Activated CD8-positive, alpha-beta memory T cell treated with anti-CD3 and anti-CD28 coated beads for 36 hours (primary cell): ENCODE measurements at regions not wholly inside any gene's neighbourhood (a gene's known extent, or its start where the extent isn't known, plus 50 kb on each side); places are given as distances from the start of the nearest gene placed in this dataset.
"Not testable (repeated sequence)": the region's sequence is repeated elsewhere in the genome, so short reads cannot be mapped to it uniquely, and the experiment has no call there.

Experiments used
- CTCF ChIA-PET: fragments of 350-600 bp; sonication (Branson Sonifier 250); formaldehyde crosslinking; loops from one replicate; lab custom pipeline; 2021; ENCODE audit warnings: antibody characterized with exemption; lab: Charles Lee
- POLR2A ChIA-PET: fragments of 350-600 bp; sonication (Branson Sonifier 250); formaldehyde crosslinking; loops from one replicate; lab custom pipeline; 2021; ENCODE audit warnings: antibody characterized with exemption; lab: Charles Lee

DNA sequence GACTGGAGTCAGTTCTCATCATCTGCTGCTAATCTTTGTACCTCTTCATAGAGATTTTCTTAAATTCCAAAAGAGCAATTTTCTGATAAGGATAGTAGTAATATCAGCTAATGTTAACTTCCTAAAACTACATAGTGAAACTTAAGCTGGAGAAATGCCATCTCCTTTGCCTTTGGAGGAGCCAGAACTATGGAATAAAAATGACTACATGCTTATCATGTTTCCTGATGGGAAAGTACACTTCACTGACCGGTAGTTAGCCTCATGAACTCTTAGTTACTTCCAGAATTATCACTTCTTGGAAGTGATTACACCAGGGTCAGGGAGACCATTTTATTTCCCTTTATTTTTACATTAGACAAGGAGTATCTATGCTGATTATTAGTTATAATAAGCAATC is 1222.1 kb upstream of the TMEM132C start:
- ChIA-PET POLR2A (no interaction called here), CTCF (no interaction called here)

DNA sequence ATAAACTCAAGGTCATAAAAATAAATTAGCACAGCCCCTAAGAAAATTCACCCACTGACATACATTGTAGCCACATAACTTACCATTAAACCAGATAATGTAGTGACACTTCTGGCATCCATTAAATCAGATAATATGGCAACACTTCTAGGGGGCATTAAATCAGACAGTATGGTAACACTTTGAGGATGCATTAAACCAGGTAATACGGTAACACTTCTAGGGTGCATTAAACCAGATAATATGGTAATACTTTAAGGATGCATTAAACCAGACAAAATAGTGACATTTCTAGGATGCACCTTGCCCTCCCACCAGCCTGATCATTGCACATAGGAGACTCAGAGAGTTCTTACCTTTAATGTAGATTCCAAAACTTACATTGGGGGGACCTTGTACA is 1220.5 kb upstream of the TMEM132C start:
- ChIA-PET POLR2A (no interaction called here), CTCF (no interaction called here)

DNA sequence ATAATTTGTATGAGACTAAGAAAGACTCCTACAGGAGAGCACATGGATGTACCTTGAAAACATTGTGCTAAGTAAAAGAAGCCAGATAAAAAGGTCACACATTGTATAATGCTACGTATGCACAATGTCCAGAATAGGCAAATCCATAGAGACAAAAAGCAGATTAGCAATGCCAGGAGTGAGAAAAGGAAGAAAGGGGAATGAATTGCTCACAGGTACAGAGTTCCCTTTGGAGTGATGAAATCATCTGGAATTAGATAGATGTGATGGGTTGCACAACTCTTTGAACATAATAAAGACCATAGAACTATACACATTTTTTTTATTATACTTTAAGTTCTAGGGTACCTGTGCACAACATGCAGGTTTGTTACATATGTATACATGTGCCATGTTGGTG is 1218.9 kb upstream of the TMEM132C start:
- ChIA-PET CTCF (no interaction called here), POLR2A (no interaction called here)

DNA sequence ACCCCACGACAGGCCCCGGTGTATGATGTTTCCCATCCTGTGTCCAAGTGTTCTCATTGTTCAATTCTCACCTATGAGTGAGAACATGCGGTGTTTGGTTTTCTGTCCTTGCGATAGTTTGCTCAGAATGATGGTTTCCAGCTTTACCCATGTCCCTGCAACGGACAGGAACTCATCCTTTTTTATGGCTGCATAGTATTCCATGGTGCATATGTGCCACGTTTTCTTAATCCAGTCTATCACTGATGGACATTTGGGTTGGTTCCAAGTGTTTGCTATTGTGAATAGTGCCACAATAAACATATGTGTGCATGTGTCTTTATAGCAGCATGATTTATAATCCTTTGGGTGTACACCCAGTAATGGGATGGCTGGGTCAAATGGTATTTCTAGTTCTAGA is 1218.4 kb upstream of the TMEM132C start:
- POLR2A ChIA-PET = not testable (repeated sequence)

DNA sequence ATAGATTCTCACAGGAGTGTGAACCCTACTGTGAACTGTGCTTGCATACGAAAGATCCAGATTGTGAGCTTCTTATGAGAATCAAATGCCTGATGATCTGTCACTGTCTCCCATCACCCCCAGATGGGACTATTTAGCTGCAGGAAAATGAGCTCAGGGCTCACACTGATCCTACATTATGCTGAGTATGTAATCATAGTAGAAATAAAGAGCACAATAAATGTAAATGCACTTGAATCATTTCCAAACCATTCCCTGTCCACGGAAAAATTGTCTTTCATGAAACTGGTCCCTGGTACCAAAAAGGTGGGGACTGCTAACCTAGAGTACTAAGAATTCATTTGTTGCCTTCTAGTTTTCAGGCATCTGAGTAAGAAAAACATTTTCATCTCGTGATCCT is 1215.8 kb upstream of the TMEM132C start:
- POLR2A ChIA-PET = no interaction called here

More for the DNA sequence above, 1218.4 kb upstream of the TMEM132C start:
- CTCF ChIA-PET = not testable (repeated sequence)

DNA sequence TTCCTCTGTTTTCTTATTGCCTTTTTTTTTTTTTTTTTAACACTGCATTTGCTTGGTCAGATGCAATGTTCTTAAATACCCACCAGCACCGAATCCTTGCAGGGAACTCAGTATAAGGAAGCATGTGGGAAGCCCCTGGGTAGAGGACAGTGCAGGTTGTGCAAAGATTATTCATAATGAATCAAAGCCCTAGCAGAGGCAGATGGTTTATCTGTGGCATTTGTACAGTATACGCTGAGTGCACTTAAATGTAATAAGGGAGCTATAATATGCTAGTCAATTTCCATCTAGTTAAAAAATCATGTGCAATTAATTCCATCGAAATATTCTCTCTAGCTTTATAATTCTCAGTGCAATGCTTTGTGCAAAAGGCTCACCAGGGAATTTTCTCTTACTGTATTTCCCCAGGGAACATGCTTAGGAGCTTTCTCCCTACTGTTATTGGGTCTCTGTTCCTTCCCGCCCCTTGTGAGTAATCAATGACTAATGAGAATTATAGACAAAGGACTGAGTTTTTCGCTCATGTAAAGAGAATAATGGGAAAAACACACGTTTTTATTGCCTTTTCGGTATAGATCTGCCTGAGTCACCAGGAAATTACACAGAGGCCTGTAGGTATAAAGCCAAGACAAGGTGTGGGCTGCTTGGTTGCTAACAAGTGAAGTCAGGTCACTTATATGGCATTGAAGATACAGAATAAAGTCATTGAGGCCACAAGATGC is 1214.3 kb upstream of the TMEM132C start:
- ChIA-PET POLR2A (no interaction called here), CTCF (interaction anchor here (0.7 kb wide), 1 partner anchor 9 kb away, joined by 3 read pairs; no protein-coding TSS in a partner anchor)

More for the DNA sequence above, 1215.8 kb upstream of the TMEM132C start:
- CTCF ChIA-PET = no interaction called here

DNA sequence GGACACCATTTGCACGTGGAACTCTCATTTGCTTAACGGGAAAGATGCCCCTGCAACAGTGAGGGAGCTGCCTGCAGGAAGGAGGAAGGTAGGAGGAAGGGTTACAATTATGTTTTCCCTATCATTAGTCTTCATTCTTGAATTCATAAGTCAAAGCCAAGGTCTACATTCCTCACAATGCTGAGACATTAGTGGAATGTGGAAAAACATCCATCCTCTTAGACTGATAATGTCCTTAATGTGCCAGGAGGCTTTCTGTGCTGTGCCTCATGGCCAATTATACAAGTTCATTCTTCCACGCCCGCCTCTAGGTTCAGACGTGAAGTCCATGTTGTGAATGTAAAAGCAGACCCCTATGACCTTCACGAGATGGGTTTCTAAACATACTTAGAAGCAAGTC is 1212.4 kb upstream of the TMEM132C start:
- POLR2A ChIA-PET = no interaction called here
- CTCF ChIA-PET = no interaction called here

DNA sequence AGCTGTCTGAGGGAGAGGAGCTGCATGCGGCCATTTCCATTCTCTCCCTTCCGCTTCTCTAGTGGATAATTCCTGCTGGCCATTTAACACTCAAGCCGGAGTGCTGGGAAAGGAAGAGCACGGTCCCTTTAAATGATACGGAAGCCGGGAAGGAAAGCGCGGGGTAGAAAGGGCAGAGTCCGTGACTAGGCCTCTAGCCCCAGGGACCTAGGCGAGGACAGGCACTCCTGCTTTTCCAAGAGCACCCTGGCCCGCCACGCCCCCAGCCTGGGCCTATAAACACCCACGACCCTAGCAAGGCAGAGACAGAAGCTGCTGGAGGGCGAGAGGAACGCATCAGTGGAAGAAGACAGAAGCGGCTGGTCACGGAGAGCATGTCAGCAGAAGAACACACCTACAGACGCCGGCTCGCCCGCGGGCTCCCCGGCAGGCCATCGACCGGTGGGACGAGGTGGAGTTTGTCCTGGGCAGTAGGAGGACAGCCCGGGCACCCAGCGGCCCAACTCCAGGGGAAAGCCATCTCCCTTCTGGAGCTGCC is 1206.6 kb upstream of the TMEM132C start:
- POLR2A ChIA-PET = no interaction called here
- CTCF ChIA-PET = no interaction called here

DNA sequence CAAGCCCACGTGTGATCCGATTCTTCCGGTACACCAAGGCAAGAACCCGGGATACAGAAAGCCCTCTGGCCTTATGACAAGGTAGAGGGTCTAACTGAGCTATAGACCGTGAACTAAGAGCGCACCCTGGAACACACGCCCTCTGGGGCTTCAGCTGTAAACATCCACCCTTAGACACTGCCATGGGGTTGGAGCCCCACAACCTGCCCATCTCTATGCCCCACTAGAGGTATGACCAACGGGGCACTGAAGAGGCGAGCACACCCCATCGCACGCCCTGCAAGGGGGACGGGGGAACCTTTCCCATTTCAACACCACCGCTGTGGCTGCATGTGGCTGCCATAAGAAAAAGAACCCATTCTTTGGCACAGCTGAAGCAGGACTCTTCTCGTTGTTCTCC is 1206.0 kb upstream of the TMEM132C start:
- ChIA-PET CTCF (no interaction called here), POLR2A (no interaction called here)

DNA sequence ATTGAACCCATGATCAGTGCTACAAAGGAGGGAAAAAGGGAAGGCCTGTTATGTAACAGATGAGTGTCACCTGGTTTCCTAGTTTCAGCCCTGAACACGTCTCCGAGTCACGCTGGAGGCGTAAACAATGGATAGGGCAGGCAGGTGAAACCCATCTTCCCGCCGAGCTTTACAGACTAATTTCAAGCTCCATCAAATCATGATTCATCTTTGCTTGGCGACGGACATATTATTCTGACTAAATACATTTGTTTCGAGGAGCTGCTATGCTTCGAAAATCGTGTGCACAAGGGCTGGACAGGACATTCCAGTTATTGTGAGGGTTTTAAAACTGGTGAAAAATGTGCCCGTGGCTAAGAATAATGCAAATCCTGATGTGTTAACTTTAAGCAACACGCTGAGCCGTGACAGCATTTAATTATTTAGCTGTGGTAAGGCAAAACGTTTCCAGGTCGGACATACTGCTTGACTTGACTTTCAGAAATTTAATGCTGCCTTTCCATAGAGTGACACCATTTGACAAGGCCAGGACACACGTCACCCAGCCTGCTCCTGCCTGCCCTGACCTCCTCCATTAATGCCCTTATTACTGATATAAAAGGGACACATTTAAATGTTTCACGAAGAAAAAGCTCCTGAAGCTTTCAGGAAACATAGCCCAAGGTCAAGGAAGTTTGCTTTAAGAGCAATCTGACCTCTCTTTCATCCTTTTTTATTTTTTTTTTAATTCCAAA is 1203.5 kb upstream of the TMEM132C start:
- CTCF ChIA-PET = no interaction called here
- POLR2A ChIA-PET = no interaction called here

DNA sequence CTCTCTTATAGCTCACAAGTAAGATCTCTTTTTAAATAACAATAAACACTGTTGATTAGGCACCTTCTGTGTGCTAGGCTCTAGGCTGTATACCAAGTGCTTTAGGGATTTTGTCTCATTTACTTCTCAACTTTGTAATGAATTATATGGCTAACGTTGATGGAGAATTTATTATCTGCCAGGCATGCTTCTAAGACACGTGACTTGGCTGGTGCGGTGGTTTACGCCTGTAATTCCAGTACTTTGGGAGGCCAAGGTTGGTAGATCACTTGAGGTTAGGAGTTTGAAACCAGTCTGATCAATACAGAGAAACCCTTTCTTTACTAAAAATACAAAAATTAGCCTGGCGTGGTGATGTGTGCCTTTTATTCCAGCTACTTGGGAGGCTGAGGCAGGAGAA is 1202.8 kb upstream of the TMEM132C start:
- CTCF ChIA-PET = no interaction called here

DNA sequence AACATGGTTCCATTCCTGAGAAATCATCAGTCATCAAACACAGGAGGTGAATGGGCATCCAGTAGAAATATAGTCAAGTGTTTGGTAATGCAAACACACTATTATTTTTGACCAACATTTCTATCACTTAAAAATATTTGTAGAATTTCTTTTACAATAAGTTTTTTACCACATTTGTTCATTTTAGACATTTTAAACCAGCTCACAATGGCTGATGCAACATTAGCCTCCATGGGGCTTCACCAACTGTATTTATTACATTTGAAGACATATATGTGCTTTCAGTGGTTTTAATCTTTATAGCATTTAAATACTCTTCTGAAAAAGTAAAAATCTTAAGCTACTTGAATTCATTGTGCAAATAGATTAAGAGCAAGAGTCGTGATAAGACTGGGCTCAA is 1201.4 kb upstream of the TMEM132C start:
- CTCF ChIA-PET = no interaction called here

More for the DNA sequence above, 1202.8 kb upstream of the TMEM132C start:
- POLR2A ChIA-PET = no interaction called here

DNA sequence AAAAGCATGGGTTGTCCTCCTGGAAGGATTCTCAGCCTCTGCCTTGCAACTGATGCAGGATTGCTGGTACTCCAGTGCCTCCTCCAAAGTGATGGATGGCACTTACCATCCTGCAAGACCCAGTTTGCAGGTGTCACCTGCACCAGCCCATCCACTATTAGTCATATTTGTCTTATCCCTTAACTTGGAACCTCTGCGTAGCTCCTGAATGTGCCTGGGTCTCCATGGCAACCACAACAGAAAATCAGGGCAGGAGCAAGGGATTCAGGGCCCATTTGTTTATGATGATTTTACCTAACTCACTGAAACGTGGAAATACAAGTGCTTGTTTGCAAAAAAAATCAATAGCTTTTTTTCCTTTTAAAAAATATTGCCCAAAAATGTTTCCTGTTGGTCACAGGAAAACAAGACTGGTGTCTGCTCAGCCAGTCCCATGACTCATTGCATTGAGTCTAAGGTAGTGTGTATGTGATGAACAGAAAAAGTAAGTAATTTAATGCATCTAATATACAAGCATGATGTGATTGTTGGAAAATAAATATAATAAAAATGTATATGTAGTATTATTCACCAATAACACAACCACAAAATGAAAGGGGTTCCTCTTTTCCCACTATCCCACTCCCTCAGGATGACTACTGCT is 1196.3 kb upstream of the TMEM132C start:
- ChIA-PET CTCF (no interaction called here), POLR2A (no interaction called here)

More for the DNA sequence above, 1201.4 kb upstream of the TMEM132C start:
- POLR2A ChIA-PET = no interaction called here

DNA sequence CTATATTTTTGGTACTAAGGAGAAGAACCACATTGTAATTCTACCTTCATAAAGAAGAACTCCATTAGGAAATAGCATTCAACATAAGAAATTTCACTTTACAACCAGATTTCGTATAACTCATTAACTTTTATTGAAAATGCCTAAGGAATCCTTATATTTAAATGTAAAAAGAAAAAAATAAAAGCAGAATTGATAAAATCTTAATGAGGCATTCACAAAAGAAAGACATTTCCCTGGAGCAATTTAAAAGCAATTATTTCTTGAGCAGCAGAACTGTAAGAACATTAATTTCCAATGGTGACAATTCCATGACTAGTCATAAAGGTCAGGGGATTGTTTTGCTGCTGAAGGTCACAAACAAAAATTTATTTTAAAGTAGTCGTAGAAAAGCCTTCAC is 1192.8 kb upstream of the TMEM132C start:
- ChIA-PET POLR2A (no interaction called here), CTCF (no interaction called here)

DNA sequence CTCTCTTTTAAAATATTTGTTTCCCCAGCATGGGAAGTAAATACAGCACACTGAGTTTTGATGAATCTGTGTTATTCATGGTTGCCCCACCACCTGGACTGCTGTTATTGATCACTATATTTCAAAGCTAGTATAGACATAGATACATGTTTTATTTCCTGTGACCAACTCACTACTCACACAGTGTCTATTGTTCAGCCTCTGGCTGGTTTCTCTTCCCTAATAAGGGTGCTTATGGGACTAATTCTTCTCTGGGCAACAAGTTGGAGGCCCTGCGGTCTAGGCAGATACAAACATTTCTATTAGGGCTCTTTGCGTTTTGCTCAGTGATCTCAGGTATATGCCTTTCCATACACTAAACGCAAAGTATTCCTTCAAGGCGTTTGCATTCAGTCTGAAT is 1191.0 kb upstream of the TMEM132C start:
- CTCF ChIA-PET = no interaction called here

DNA sequence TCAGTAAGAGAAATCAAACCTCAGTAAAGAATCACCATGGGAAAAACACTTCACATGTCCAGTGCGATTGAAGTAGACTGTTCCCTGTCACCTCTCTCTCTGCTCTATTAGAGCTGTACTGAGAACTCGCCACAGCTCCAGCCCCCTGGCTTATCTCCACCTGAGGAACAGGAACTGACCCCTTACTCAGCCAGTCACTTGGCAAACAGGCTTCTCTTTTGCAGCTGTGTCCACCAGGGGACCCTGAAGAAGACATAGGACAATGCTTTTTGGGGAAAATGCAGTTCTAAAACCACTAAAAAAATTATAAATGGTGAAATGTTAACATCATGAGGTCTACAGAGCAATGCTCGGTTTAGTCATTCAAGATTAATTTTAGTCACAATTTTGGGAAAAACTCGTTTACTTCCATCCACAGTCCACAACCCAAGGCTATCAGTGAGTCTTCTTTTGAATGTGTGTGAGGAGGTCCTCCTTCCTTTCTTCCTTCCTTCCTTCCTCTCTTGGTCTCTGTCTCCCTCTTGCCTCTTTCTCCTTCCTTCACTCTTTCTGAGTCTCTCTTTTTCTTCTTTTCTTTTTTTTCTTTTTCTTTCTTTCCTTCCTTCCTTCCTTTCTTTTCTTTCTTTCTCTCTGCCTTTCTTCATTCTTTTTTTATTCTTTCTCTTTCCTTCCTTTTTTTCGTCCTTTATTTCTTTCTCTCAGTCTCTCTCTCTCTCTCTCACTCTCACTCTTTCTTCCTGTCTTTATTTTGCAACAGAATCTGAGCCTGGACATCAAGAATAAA is 1189.5 kb upstream of the TMEM132C start:
- CTCF ChIA-PET = no interaction called here
- POLR2A ChIA-PET = no interaction called here

More for the DNA sequence above, 1191.0 kb upstream of the TMEM132C start:
- POLR2A ChIA-PET = no interaction called here

DNA sequence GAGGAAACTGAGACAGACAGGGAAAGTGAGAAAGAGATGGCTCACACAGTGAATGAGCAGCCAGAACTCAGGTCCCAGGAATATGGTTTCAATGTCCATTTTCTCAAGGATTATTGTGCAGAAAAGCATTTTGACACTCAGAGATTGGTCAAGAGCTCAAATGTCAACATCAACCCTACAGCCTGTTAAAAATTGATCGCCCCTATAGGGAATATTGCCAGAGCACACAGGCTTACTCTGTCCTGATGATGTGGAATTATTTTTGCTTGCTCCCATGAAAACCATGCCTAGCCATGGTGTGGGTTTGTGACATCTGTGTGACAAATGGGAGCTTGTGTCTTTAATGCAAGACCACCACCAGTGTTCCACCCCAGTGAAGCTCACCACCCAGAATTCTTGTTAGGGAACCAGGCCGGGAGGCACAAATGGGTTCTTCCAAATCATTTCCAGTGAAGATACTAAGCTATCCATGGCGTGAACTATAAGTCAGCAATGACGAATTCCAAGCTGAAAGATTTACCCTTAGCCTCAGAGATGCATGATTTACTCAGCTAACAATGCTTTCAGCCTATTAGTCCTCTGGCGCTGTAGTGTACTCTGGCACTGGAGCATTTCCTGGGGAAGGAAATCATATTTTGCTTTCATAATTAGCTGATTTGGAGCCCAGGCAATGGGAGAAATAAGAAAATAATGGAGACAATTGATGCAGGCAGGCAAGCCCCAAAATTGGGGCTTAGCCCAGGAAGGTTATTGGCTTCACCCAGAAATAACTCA is 1188.2 kb upstream of the TMEM132C start:
- ChIA-PET CTCF (no interaction called here), POLR2A (no interaction called here)

DNA sequence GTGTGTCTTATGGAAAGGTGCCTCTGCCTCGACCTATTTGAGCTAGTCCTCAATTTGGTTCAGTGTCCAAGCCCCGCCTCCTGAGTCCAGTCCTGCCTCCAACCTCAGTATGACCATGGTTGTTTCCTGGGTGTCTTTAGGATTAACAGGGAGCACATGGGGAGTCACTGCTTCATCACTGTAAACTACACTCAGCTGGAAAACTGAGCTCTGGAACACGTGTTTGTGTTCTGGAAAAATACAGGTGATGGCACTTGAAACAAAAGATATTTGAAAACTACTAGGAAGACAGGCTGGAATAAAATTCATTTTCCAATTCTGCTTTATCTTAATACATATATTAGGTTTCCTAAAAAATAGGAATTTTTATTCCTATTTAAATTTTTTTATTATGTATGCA is 1187.3 kb upstream of the TMEM132C start:
- ChIA-PET CTCF (no interaction called here), POLR2A (no interaction called here)

DNA sequence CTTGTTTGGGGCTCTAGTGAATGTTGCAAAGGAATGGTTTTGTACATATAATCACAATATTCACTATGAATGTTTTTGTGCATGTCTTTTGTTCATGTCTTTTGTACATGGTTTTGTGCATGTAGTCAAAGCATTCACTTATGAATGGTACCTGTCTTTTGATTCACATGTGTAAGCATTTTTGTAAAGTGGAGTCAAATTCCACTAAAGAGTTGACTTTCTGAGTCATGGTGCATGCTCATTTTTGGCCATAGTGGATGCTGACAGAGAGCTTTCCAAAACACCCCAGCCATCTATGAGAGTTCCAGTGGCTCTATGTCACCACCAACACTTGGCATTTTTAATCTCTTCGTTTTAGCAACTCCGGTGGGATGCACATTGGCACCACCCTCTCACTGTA is 1185.9 kb upstream of the TMEM132C start:
- ChIA-PET CTCF (no interaction called here), POLR2A (no interaction called here)
